Adipocyte (in vitro differentiated cells): ENCODE measurements at regions not wholly inside any gene's neighbourhood (a gene's known extent, or its start where the extent isn't known, plus 50 kb on each side); places are given as distances from the start of the nearest gene placed in this dataset.

ENCODE experiments used
- DNase-seq: peaks from one replicate; pipeline ENCODE4 v3.0.0-alpha.2; 2015; ENCODE audit warnings: low read depth
- H3K27me3 ChIP-seq: replicated peaks from 2 replicates; pipeline ENCODE4 v1.7.0; 2013; ENCODE audit warnings: mild to moderate bottlenecking, low read length, moderate library complexity; ENCODE audit not compliant: control insufficient read depth, insufficient read depth
- H3K36me3 ChIP-seq: 2 replicates; pipeline ENCODE4 v1.7.0; 2013; ENCODE audit warnings: low read length, mild to moderate bottlenecking, moderate library complexity; ENCODE audit not compliant: control insufficient read depth, insufficient read depth, severe bottlenecking
- H3K4me1 ChIP-seq: 2 replicates; pipeline ENCODE4 v1.7.0; 2013; ENCODE audit warnings: mild to moderate bottlenecking, low read length, moderate library complexity; ENCODE audit not compliant: control insufficient read depth, insufficient read depth
- H3K4me3 ChIP-seq: 2 replicates; pipeline ENCODE4 v1.7.0; 2013; ENCODE audit warnings: mild to moderate bottlenecking, low read length, moderate library complexity
- H3K9ac ChIP-seq: 2 replicates; pipeline ENCODE4 v1.7.0; 2013; ENCODE audit warnings: mild to moderate bottlenecking, low read length, moderate library complexity
- H3K9me3 ChIP-seq: 2 replicates; pipeline ENCODE4 v1.7.0; 2013; ENCODE audit warnings: mild to moderate bottlenecking, low read length, moderate library complexity; ENCODE audit not compliant: control insufficient read depth

DNA sequence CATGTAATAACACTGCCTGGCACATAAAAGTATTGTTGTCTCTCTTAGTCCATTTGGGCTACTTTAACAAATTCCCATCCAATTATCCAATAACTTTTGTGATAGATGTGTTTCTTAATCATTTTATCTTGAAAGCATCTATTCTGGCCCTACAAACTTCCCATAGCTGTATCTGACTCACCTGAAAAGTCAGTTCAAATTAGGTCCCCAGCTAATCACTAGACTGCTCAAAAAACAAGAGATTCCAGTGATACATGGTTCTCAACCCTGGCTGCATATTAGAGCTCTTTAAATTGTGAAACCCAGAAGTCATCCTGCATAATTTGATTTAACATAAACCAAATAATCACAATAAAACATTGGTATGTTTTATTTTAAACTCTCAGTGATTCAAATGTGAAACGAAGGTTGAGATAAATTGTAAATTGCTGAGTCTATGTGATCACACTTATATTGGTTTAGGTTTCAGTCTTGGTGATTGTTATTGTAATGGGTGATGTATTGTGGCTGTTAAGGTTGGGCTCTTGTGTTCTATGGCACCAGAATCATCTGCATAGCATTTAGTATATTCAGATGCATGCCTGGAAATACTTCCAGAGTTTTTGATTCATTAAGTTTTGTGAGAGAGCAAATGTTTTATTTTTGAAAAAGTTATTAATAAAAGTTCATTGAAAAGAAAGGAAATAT lies 268.9 kb upstream of the KCNMB2 start:
- no peaks in the 10 kb centered on the region for H3K27me3 ChIP-seq
- DNase-seq, result no peak
- H3K9me3 ChIP-seq, result no peaks in the 10 kb centered on the region
- no peak overlapping the region for H3K9ac ChIP-seq
- H3K4me3 ChIP-seq, result no peak overlapping the region
- no peaks in the 10 kb centered on the region for H3K4me1 ChIP-seq
- H3K36me3 ChIP-seq, result no peaks in the 10 kb centered on the region

DNA sequence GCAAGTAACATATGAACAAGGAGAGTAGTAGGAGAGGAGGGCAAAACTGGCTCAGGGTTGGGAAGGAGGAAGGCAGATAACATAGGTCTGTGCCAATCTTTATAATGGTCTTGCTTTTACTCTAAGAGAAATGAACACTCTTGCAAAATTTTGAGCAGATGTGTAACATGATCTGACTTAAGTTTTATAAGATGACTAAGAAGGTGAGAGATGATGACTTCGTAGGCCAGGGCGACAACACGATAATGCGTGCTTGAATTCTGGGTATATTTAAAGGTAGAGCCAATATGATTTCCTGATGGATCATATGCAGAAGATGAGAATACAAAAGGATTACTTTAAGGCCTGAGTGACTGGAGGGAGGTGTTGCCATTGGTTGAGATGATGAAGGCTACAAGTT lies 265.4 kb upstream of the KCNMB2 start:
- H3K4me3 ChIP-seq, result no peak overlapping the region
- no peak for DNase-seq
- H3K9me3 ChIP-seq, result no peaks in the 10 kb centered on the region

DNA sequence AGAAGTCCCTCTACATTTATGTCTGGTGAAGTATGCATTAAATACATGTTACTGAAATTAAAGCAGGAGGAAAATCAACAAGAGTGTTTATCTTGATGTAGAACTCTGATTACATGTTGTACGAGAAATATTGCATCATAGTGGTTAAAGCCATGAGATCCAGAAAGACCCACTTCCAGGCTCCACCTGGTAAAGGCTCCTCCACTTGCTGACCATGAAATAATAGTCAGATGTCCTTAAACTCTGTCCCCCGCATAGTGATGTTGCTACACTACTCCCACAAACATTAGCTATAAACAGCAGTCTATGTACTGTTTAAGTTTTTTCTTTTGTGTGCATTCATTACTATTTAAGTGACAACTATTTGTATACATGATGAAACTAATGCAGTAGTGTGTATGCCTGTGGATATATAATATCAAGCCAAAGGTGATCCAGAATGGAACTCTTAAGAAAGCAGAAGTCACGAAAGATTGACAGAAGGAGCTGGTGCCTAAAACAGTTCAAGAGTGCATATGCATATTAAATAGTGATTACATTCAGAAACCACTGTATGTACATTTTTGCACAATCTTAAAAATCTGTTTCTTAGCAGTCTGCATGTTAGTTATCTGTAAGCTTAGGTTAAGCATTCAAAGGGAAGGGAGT lies 264.4 kb upstream of the KCNMB2 start:
- Histone ChIP-seq H3K27me3 (no peaks in the 10 kb centered on the region), H3K4me1 (no peaks in the 10 kb centered on the region), H3K4me3 (no peak overlapping the region), H3K9ac (no peak overlapping the region), H3K9me3 (peaks cover 3% of the 10 kb centered on the region), H3K36me3 (no peaks in the 10 kb centered on the region)
- peak; percentile 25 for DNase-seq

More for the DNA sequence above, 265.4 kb upstream of the KCNMB2 start:
- Histone ChIP-seq H3K9ac (no peak overlapping the region), H3K27me3 (no peaks in the 10 kb centered on the region), H3K36me3 (no peaks in the 10 kb centered on the region), H3K4me1 (no peaks in the 10 kb centered on the region)

DNA sequence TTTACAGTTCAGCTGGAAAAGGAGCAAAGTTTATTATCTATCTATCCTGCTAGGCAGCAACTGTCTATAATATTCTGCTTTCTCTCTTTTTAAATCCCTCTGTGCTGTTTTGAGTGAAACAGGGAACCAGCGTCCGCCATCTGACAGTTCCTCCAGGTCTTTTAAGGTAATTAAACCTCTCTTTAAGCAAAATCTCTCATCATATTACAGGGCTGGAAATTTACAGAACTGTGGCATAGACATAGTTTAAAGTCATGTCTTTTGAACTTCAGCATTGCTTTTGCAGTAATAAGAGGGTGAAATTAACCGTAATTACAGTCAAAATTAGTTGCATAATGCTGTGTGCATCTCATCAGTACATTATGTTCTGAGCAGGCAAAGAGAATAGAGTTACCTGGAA lies 263.4 kb upstream of the KCNMB2 start:
- no peaks in the 10 kb centered on the region for H3K4me1 ChIP-seq
- no peak for DNase-seq
- no peak overlapping the region for H3K4me3 ChIP-seq
- H3K27me3 ChIP-seq, result no peaks in the 10 kb centered on the region
- no peaks in the 10 kb centered on the region for H3K36me3 ChIP-seq
- H3K9me3 ChIP-seq, result peaks cover 13% of the 10 kb centered on the region
- no peak overlapping the region for H3K9ac ChIP-seq

- no peaks in the 10 kb centered on the region for H3K27me3 ChIP-seq
- no peak overlapping the region for H3K4me3 ChIP-seq
- H3K9me3 ChIP-seq, result peaks cover 31% of the 10 kb centered on the region
- H3K9ac ChIP-seq, result no peak overlapping the region
- no peaks in the 10 kb centered on the region for H3K36me3 ChIP-seq
- no peaks in the 10 kb centered on the region for H3K4me1 ChIP-seq
- no peak for DNase-seq
These were observed 261.5 kb upstream of the KCNMB2 start for GRCh38 chr3:178274711-178275110.

GRCh38 chr3:178275311-178275710 lies 260.9 kb upstream of the KCNMB2 start:
- no peaks in the 10 kb centered on the region for H3K4me1 ChIP-seq
- no peaks in the 10 kb centered on the region for H3K27me3 ChIP-seq
- DNase-seq, result no peak
- H3K36me3 ChIP-seq, result no peaks in the 10 kb centered on the region
- no peak overlapping the region for H3K4me3 ChIP-seq
- no peak overlapping the region for H3K9ac ChIP-seq
- H3K9me3 ChIP-seq, result peaks cover 36% of the 10 kb centered on the region

DNA sequence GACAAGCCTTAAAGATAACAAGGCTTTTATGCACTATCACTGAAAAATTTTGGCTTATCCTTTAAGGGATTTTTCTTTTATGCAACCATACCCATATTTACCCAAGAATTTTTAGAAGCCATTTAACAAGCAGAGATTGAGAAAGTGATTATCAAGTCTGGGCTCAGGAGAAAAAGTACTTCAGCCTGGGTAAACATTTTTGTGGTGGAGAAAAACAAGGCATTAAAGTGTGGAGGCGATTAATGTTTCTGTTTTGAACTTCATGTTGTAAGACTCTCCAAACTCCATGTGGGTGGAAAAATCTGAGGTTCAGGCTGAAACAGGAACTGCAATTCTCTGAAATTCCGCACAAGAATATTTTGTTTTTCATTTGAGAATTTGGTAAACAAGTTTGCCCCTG lies 260.4 kb upstream of the KCNMB2 start:
- peak; percentile 37 for DNase-seq
- Histone ChIP-seq H3K4me3 (no peak overlapping the region), H3K27me3 (no peaks in the 10 kb centered on the region), H3K36me3 (no peaks in the 10 kb centered on the region), H3K9me3 (peaks cover 40% of the 10 kb centered on the region), H3K9ac (no peak overlapping the region), H3K4me1 (no peaks in the 10 kb centered on the region)

DNA sequence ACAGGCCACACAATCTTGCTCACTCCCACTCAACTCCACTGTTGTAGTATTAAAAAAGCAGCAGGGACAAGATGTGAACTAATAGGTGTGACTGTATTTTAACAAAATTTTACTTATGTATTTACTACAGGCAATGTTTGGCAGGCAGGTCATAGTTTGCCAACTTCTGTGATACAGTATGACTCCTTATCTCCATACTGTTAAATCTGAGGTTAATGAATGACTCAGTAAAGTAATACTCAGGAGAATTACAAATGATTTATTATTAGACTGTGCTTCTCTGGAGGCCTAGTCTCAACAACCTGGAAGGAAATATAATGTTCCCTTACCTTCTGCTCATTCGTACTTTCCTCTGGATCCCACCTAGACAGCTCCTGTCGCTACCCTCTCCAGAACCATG lies 258.6 kb upstream of the KCNMB2 start:
- no peaks in the 10 kb centered on the region for H3K4me1 ChIP-seq
- H3K27me3 ChIP-seq, result no peaks in the 10 kb centered on the region
- H3K4me3 ChIP-seq, result no peak overlapping the region
- peaks cover 47% of the 10 kb centered on the region for H3K9me3 ChIP-seq
- H3K9ac ChIP-seq, result no peak overlapping the region
- DNase-seq, result no peak
- no peaks in the 10 kb centered on the region for H3K36me3 ChIP-seq

DNA sequence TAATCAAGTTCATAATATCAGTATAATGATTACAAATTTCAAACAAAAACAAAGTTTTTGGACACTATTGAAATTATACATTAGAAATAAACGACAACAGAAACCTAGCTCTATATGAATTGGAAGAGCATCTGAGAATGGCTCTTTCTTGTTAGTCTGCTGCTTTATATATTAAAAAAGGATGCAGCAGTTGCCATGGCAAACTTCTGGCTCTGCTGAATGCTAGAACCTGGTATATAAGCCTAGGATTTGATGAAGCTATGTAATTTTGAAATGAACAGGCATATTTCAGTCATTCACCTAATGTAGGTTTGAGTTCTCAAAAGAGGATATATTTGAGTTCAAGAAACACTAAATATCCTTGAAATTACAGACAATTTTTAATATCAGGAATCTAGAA lies 252.7 kb upstream of the KCNMB2 start:
- H3K36me3 ChIP-seq, result no peaks in the 10 kb centered on the region
- no peak overlapping the region for H3K9ac ChIP-seq

GRCh38 chr3:178284181-178284580 lies 252.1 kb upstream of the KCNMB2 start:
- H3K9ac ChIP-seq, result no peak overlapping the region
- no peak for DNase-seq
- no peak overlapping the region for H3K4me3 ChIP-seq
- no peaks in the 10 kb centered on the region for H3K36me3 ChIP-seq
- no peaks in the 10 kb centered on the region for H3K4me1 ChIP-seq
- no peaks in the 10 kb centered on the region for H3K27me3 ChIP-seq
- peaks cover 27% of the 10 kb centered on the region for H3K9me3 ChIP-seq

More for the DNA sequence above, 252.7 kb upstream of the KCNMB2 start:
- Histone ChIP-seq H3K9me3 (peaks cover 33% of the 10 kb centered on the region), H3K27me3 (no peaks in the 10 kb centered on the region), H3K4me1 (no peaks in the 10 kb centered on the region), H3K4me3 (no peak overlapping the region)
- DNase-seq, result no peak

DNA sequence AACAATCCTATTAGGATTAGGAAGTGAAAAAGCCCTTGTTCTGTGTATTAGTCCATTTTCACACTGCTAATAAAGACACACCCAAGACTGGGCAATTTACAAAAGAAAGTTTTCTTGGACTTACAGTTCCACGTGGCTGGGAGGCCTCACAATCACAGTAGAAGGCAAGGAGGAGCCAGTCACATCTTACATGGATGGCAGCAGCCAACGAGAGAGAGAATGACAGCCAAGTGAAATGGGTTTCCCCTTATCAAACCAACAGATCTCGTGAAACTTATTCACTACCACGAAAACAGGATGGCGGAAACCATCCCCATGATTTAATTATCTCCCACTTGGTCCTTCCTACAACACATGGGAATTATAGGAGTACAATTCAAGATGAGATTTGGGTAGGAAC lies 248.2 kb upstream of the KCNMB2 start:
- Histone ChIP-seq H3K4me3 (no peak overlapping the region), H3K9me3 (peaks cover 6% of the 10 kb centered on the region), H3K4me1 (no peaks in the 10 kb centered on the region), H3K9ac (no peak overlapping the region), H3K27me3 (no peaks in the 10 kb centered on the region), H3K36me3 (no peaks in the 10 kb centered on the region)
- DNase-seq, result no peak
